ENCODE measurements at regions not wholly inside any gene's neighbourhood (a gene's known extent, or its start where the extent isn't known, plus 50 kb on each side); places are given as distances from the start of the nearest gene placed in this dataset.

DNA sequence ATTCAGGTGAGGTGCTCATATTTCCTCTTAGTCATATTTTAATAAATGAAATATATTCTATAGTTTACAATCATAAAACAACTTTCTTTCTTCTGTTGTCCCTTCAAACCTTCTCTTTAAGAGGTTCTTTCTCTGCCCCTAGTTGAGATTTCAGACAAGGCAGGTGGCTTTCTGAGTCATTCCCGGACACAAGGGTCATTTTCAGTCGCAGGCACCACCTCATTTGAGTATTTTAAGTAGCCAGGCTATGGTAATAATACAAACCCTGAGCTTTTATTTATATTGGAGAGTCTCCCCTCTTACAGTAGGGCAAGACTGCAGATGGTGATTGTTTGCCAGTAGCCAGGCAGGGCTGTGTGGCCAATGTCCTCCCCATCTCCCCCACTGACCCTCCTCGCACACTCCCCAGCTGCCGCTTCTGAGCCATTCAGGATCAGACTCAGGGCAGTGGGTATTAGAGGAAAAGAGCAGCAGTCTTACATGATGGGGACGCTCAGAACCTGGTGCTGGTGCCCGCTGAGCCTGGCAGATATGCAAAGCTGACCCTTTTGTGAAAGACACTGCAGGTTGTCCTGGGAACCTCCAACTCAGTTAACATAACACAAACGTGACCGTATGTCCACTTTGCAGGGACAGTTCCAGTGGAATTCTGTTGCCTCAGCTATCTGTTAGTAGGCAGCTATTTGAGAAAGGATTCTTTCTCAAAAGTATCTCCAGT lies 101.1 kb upstream of the BCL2L14 start:
- no peak for DNase-seq
- TF ChIP-seq, protein P1, sequence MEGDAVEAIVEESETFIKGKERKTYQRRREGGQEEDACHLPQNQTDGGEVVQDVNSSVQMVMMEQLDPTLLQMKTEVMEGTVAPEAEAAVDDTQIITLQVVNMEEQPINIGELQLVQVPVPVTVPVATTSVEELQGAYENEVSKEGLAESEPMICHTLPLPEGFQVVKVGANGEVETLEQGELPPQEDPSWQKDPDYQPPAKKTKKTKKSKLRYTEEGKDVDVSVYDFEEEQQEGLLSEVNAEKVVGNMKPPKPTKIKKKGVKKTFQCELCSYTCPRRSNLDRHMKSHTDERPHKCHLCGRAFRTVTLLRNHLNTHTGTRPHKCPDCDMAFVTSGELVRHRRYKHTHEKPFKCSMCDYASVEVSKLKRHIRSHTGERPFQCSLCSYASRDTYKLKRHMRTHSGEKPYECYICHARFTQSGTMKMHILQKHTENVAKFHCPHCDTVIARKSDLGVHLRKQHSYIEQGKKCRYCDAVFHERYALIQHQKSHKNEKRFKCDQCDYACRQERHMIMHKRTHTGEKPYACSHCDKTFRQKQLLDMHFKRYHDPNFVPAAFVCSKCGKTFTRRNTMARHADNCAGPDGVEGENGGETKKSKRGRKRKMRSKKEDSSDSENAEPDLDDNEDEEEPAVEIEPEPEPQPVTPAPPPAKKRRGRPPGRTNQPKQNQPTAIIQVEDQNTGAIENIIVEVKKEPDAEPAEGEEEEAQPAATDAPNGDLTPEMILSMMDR (IDR thresholded peaks at IDR 0.05; ENCODE audit: low read depth, low read length): no peak
- Histone ChIP-seq H3K4me1 (no peaks in the 10 kb centered on the region), H3K9me3 (no peaks in the 10 kb centered on the region), H3K27me3 (no peaks in the 10 kb centered on the region), H3K36me3 (no peaks in the 10 kb centered on the region), H3K4me3 (ENCODE audit: low read depth, low read length) (no peak overlapping the region)

DNA sequence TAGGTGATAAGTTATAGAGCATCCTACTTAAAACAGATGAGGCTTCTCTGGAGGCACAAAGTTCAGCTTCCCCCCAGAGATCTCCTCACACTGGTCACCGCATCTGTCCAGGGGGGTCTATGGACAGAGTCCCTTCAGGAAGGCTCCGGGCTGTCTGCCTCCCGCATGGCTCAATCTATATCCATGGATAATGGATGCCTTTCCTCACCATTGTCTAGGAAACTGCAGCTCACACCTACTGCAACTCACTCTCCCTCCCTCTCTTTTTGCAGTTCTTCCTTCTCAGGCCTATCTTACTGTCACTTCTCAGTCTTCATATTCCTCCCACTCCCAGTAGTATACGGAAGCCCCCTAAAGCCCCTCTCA lies 100.6 kb upstream of the BCL2L14 start:
- H3K27me3 ChIP-seq: no peaks in the 10 kb centered on the region
- TF ChIP-seq, protein P1 (IDR thresholded peaks at IDR 0.05; ENCODE audit: low read depth, low read length): no peak
- H3K4me1 ChIP-seq: no peaks in the 10 kb centered on the region
- H3K36me3 ChIP-seq: no peaks in the 10 kb centered on the region
- no peaks in the 10 kb centered on the region for H3K9me3 ChIP-seq
- no peak overlapping the region for H3K4me3 ChIP-seq (ENCODE audit: low read depth, low read length)
- DNase-seq: no peak

DNA sequence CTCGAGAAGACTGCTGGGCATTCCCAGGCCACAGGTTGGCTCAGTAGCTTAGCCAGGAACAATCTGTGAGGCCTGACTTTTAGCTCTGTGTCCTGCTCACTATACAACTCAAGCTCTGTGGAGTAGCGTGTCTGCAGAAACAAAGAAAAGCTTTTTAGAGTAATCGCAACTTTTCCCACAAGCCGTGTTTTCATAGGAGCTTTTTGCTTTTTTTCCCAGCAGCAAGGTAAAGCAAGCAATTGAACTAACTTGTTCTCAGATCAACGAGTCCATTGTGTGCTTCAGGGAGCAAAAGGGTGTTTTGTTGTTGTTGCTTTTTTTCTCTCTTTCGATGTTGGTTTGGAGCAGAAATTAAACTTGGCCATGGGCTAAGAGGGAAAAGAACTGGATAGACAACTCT lies 97.3 kb upstream of the BCL2L14 start:
- no peaks in the 10 kb centered on the region for H3K36me3 ChIP-seq
- DNase-seq: no peak
- TF ChIP-seq, protein P1 (IDR thresholded peaks at IDR 0.05; ENCODE audit: low read depth, low read length): no peak
- H3K9me3 ChIP-seq: no peaks in the 10 kb centered on the region
- H3K4me3 ChIP-seq (ENCODE audit: low read depth, low read length): no peak overlapping the region
- H3K27me3 ChIP-seq: no peaks in the 10 kb centered on the region
- H3K4me1 ChIP-seq: no peaks in the 10 kb centered on the region

DNA sequence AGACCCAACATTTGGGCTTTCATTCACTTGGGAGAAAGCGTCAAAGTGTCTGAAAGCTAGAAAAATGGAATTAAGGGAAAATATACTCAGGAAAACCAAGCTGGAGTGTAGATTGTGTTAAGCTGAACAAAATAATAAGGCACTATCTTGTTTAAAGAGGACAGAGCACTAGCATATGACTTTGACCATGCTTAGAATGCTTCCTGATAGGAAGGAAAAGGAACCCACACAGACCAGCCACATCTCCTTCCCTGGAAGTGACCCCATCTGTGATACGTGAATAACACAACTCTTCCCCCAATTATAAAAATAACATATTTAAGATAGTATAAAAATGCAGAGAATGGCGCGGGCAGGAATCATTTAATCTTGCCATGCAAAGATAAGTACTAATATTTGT lies 94.7 kb upstream of the BCL2L14 start:
- Histone ChIP-seq H3K9me3 (no peaks in the 10 kb centered on the region), H3K27me3 (no peaks in the 10 kb centered on the region), H3K36me3 (no peaks in the 10 kb centered on the region), H3K4me1 (no peaks in the 10 kb centered on the region), H3K4me3 (ENCODE audit: low read depth, low read length) (no peak overlapping the region)
- DNase-seq: no peak
- TF ChIP-seq, protein P1 (IDR thresholded peaks at IDR 0.05; ENCODE audit: low read depth, low read length): no peak

DNA sequence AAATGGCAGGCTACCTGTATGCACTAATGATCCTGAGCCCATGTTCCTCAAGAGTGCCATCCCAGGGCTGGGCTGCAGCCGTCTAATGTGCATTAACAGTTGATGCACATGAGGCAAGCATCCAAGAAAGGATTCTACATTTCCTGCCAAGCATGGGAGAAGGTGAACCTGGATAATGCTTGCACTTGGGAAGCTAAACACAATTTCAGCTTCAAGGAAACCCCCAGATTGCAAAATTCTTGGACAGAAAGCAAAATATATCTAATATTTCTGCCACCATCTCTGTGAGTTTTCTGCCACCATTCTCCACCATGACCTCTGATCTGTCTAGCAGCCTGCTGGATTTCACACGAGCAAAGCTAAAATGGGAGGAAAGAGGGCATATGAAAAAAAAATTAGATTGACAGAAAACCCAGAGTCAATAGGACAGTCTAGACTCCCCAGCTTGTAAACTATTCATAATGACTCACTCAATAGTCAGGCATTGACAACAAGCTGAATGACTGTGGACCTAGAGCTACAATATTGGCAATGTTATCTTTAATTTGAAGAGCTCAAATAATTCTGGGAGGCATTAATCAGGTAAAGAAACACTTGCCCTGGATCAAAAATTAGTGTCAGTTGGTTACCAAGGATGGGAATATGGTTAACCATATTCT lies 91.9 kb upstream of the BCL2L14 start:
- no peak for DNase-seq
- no peaks in the 10 kb centered on the region for H3K36me3 ChIP-seq
- H3K4me3 ChIP-seq (ENCODE audit: low read depth, low read length): no peak overlapping the region
- H3K9me3 ChIP-seq: no peaks in the 10 kb centered on the region; the same call in 1 of the 2 replicates
- no peaks in the 10 kb centered on the region for H3K27me3 ChIP-seq
- no peaks in the 10 kb centered on the region for H3K4me1 ChIP-seq
- TF ChIP-seq, protein P1 (IDR thresholded peaks at IDR 0.05; ENCODE audit: low read depth, low read length): no peak

DNA sequence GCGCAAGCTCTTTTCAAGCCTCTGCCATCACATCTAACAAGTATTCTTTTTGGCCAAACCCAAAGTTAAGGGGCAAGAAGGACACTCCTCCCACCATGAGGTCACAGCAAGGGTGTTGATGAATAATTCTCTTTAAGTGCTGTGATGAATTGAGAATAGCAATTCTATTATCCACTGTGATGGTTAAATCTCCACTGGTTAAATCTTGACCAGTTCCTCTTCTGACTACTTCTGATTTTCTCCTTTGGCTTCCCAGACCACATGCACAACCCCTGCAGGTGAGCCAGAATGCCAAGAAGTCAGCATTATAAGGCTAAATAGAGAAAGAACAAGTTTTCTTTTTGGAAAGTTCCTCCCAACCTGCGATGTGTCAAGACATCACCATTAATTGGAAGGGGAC lies 90.6 kb upstream of the BCL2L14 start:
- Histone ChIP-seq H3K9me3 (no peaks in the 10 kb centered on the region; the same call in 1 of the 2 replicates), H3K4me1 (no peaks in the 10 kb centered on the region)

More for the DNA sequence above, 90.6 kb upstream of the BCL2L14 start:
- Histone ChIP-seq H3K4me3 (ENCODE audit: low read depth, low read length) (no peak overlapping the region), H3K36me3 (no peaks in the 10 kb centered on the region), H3K27me3 (no peaks in the 10 kb centered on the region)
- TF ChIP-seq, protein P1 (IDR thresholded peaks at IDR 0.05; ENCODE audit: low read depth, low read length): no peak
- no peak for DNase-seq
